Ecto neural progenitor cell (in vitro differentiated cells): ENCODE measurements at regions not wholly inside any gene's neighbourhood (a gene's known extent, or its start where the extent isn't known, plus 50 kb on each side); places are given as distances from the start of the nearest gene placed in this dataset.
"Not testable (repeated sequence)": the region's sequence is repeated elsewhere in the genome, so short reads cannot be mapped to it uniquely, and the experiment has no call there.

Experiments
- DNase-seq: peaks from one replicate; pipeline ENCODE4 v3.0.0-alpha.2; 2018; ENCODE audit warnings: low spot score

DNA sequence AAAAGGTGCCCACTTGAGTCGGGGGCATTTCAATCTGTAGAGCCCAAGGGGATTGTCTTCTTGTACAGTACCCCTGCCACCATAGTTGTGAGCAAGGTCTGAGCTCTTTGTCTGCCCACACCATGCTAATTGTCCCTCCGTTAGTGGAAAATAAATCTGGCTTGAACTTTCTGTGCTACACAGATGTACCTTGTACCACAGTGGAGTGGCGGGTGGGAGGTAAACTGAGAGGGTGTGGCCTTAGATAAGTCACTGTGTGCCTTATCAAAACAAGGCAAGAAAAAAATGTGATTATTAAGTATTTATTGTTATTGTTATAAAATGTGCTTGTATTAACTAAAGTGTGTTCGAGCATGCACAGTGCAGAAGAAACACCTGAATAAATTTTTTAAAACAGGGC is 242.9 kb upstream of the C2CD4B start:
- no peak for DNase-seq

DNA sequence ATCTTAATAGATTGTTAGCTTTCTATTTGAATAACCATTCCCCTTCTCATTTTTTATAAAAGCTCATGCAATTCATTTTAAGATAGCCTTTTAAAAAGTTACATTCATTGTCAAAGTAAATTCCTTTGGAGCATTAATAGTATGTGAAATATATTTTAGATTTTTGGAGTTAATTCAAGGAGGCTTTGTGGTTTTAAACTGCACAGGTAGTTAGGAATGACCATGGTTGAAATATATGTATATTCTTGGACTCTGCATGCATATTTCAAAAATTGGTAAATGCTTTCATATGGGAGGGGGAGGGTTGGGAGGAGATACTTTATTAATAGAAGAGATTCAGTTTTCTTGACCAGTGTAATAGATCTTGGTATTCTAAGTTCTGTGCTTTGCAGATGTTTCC is 244.4 kb upstream of the C2CD4B start:
- no peak for DNase-seq

DNA sequence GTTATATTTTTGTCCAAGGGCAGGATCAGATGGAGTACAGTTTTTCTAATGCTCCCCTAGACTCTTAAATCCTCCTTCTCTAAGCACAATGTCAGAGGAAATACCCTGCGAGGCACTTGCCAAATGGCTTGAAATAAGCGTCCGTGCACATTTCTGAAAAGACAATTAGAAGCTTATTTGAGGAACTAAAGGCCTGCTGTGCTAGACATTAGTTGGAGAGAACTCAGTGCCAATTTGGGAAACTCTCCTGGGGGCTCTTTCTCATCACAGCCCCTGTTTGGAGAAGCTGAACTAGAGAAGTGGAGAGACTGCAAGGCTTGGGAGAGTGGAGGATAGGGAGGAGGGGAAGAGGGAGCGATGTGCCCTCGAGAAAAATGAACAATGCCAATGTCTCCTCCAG is 247.6 kb upstream of the C2CD4B start:
- DNase-seq, result no peak

DNA sequence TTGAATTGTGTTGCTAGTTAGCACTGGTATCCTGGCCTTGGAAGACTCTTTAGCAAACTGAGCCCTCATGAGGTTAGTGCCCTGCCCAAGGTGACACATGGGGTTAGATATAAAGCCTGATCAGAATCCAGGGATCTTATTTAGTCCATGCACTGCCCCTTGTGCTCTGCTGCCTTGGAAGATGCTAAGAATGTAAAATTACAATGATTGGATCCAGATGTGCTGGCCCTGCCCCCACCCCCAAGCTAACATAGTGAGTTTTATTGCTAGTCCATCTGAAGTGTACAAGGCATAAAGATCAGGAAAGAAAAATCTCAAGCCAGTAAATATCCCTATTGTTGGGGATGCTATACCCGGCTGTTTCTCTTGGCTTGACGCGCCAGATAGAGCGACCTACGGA is 248.1 kb upstream of the C2CD4B start:
- DNase-seq, result no peak

DNA sequence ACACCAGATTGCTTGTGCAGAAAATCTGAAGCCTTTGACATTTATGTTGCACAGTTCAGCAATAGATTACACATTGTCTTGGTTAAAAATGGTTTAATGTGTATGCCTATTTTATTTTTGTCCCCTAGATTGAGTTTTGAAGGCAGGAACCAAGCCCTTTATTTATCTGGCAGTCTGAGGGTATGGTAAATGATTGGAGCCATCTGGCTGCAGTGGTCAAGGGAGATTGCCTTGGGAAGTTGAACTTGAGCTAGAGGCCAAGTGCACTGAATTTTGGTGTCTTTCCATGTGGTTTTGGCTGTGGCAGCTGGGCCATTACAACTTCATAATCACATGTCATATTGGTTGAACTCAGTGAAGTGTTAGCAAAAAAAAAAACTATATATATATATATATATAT is 248.7 kb upstream of the C2CD4B start:
- no peak for DNase-seq

DNA sequence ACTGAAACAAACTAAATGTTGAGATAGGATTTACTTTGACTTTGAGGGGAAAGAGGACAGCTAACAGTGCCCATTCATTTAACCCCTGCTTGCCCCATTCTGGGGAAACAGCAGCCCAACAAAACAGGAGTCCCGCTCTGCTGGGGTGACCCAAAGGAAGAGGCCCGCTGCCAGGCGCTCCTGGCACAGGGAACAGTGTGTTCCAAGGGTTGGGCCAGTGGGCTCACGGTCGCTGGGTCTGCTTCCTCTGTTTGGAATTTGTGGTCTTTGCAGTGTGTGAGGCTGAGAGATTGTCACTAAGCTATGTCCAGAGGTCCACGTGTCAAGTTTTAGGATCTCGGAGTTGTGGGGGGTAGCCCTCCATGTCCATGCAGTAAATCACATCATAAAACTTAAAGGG is 250.4 kb upstream of the C2CD4B start:
- no peak for DNase-seq

DNA sequence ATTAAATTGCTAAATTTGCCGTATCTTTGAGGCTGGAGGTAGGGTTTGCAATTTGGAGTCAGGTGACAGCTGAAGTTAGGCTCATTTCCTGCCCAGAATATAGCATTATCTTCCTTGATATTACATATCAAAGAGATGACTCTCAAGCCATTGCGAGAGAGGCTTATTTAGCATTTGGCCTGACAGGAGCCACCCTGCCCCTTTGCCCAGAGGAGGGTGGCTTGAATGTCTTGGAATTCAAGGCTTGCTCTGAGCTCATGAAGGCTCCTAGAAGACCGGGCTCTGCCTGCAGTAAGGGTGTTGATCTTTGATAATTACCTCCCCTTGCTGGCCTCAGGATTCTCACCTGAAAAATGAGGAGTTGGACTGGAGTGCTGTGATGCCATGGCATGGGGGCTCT is 251.4 kb upstream of the C2CD4B start:
- no peak for DNase-seq

DNA sequence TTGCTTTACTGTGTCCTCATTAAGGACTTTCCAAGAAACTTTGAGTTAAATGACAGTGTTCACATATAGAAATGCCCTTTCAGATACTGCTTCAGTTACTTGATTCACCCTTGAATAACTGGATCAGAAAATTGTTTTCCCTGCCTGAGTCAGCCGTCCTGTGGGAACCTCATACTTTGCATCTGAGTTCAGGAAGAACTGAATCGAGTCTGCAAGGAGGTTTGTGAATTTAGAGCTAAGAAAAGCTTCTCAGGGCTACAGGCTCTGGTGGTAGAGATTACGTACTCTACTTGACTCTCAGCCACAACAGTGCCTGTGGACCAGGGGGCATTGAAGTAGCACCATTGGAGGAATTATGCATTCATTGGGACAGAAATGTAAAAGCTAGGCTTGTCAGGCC is 252.4 kb upstream of the C2CD4B start:
- no peak for DNase-seq

DNA sequence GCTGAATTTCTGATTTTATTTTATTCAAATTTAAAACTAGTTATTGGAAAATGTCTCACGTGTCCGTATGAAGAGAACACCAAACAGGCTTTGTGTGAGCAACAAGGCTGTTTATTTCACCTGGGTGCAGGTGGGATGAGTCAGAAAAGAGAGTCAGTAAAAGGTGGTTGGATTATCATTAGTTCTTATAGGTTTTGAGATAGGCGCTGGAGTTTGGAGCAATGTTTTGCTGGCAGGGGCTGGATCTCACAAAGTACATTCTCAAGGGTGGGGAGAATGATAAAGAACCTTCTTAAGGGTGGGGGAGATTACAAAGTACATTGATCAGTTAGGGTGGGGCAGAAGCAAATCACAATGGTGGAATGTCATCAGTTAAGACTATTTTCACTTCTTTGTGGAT is 253.4 kb upstream of the C2CD4B start:
- DNase-seq, result not testable (repeated sequence)

DNA sequence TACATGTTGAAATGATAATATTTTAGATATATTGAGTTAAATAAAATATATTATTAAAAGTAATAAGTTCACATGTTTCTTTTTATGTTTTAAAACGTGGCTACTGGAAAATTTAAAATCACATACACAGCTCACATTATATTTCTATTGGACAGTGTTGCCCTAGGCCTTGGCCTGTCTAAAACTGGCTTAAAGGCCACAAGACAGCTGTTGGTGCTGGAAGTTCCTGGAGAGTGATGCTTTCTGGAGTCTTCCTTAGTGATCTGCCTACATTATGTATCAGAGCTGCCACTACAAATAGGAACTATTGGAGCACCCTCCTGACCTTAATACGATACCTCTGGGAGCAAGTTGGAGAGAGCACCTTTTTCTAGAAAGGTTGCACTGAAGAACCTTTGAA is 254.1 kb upstream of the C2CD4B start:
- DNase-seq, result no peak

DNA sequence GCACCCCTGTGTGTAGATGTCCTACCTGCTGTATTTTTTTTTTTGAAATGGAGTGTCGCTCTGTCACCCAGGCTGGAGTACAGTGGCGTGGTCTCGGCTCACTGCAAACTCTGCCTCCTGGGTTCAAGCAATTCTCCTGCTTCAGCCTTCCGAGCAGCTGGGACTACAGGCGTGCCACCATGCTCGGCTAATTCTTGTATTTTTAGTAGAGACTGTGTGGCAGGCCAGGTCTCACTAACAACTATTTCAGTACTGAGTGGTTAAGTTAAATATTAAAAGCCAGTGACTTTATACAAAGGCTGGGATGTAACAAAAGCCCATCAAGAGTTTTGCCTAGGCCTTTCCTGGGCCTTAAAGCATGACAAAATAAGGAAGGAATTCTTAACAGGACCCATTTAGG is 255.3 kb upstream of the C2CD4B start:
- DNase-seq, result not testable (repeated sequence)

DNA sequence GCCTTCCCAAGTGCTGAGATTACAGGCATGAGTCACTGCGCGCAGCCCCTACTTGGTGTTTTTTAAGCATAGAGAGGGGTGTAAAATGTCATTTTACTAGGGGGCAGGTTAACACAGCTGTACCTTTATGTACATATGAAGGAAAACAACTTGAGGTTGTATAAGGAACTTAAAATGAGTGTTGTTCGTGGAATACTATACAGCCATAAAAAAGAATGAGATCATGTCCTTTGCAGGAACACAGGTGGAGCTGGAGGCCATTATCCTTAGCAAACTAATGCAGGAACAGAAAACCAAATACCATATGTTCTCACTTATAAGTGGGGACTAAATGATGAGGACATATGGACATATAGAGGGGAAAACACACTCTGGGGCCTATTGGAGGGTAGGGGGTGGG is 256.2 kb upstream of the C2CD4B start:
- no peak for DNase-seq

DNA sequence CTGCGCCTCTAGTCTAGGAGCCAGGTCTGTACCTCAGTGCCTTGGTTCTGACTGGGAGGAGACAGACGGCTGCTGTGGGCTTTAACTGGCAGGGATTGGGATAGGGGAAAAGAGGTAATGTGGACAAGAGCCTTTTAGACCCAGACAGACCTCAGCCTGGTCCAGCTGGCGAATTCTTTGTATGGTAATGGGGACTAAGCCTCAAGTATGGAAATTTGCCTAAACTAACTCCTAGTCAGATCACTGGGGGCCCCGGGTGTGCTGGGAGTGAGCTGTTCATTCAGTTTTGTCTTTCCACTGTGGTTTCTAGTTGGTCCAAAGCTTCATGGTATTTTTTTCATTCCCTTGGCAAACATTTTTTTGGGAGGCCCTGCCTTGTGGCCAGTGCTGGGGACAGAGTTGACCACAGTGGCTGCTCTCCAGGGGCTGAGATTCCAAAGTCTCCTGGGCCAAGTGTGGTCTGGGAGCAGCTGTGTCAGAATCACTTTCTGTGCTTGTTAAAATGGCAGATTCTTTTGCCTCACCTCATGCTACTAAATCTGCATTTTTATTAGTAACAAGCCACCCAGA is 261.4 kb upstream of the C2CD4B start:
- DNase-seq, result no peak

DNA sequence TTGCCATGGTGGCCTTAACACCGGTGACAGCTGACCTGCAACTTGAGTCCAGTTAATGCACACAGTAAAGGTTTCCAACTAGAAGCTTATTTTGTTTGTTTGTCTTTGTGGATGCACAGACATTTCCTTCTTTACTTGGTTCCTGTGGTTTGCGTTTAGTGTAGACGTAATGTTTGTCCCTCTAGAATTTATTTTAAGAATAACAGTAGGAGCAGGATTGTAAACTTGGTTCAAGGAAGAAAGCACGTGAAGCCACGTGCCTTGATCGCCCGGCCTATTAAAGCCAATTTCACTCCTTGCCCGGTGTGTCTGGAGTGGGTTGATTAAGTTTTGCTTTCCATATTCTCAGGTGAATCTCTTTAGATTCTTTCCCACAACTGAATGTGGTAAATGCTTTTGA is 263.2 kb upstream of the C2CD4B start:
- no peak for DNase-seq

DNA sequence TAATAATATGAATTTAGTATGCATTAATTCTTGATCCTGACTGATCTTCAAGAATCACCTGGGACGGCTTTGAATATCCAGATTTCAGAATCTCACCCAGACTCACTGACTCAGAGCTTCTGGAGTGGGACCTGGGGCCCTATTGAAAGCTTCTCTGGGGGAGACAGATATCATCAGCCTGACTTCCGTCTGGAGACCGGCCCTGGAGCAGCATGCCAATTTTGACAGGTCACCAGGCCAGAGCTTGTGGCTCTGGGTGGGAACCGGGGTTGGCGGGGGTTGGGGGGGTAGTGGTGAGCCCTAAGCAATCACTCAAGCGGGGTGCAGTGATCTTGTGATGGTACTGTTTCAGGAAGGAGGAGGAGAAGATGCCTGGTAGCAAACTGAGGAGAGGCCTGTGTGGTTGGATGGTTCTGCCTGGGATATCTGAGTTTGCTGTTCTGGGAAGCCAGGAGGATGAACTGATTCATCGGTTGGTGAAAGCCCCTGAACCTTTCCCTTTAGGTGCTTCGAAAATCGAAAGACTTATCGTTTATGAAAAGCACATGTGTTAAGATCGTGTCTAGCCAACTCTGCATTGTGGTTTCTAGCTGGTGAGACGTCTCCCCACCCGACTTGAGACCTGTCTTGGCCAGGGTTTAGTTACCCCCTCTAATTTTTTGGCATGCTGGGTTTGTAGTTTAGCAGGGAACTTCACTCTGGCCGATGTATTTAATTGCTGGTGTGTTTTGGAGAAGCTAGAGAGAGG is 263.9 kb upstream of the C2CD4B start:
- no peak for DNase-seq

DNA sequence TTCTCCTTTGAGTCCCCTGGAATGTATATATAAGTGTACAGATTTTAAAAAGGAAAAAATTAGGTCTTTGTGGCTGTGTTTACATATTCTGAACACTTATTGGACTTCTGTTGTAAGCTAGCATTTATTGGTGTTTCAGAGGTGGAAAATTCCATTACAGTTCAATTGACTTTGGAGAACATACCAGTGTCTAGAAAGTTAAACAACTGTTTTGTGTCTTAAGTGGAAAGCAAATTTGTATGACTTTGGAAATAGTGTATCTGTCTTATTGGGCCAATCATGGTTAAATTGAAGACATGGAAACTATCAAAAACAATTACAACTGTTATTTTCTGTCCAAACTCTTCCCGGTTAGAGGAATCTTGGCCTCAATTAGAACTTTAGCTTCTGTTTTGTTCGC is 265.0 kb upstream of the C2CD4B start:
- DNase-seq, result no peak

DNA sequence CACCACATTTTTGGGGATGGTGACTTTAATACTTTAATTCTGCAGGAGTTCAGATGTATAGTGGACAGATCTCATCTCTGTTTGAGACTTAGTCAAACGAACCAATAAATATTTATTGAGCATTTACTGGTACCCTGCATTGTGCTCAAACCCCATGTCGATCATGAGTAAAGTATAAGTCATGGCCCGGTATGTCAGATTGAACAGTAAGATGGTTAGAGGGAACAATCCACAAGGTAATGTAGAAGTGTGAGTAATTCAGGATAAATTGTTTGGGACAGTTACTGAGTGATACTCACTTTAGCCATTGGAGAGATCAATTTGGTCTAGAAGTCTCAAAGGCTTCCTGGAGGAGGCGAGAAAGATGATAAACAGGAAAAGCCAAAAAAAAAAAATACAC is 265.5 kb upstream of the C2CD4B start:
- no peak for DNase-seq

DNA sequence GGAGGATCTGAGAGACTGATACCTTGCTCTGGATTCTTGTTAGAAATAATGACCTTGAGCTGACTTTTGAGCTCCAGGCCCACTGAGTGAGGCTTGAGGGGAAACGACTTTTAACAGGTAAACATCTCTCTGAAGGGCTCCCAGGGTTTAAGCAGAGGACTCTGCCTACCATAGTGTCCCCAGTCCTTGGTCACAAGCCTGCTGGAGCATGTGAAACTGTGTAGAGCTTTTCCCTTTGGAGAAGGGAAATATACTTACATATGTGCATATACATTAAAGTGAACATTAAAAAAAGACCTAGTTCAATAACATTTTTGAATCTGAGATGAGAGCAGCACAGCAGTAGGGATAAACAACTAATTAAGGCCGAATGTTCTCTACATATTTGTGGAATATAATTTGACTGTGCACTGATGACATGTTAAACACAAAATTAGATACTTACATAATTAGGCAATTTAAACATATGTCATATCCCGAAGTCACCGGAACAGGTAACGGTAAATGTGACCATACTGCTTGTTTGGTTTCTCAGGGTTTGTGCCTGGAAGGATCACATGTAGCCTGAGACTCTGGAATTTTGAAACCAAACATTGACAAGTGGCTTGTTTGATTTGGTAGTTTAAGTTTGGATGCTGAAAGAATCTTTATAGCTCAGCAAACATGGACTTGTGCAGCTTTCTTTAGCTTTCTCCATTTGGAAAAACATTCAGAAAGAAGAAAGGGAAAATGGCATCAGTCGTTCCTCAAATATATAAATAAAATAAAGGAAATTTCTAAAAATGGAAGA is 266.1 kb upstream of the C2CD4B start:
- no peak for DNase-seq

DNA sequence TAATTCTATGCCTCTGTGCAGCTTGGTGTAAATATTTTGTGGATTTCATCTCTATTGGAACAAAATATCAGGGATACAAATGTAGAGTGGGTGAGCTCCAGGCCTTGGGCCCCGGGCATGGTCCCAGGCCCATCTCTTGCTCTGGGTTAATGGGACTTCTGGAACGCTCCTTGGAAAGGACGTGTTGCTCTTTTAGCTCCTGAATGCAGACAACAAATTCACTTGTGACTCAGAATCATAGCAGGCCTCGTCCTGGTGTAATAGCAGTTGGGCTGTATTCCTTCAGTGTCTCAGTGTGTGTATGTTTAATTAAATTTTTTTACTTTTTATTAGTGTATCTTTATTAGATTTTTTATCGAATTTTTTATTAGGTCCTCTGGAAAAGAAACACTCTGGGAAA is 266.7 kb upstream of the C2CD4B start:
- DNase-seq, result no peak

DNA sequence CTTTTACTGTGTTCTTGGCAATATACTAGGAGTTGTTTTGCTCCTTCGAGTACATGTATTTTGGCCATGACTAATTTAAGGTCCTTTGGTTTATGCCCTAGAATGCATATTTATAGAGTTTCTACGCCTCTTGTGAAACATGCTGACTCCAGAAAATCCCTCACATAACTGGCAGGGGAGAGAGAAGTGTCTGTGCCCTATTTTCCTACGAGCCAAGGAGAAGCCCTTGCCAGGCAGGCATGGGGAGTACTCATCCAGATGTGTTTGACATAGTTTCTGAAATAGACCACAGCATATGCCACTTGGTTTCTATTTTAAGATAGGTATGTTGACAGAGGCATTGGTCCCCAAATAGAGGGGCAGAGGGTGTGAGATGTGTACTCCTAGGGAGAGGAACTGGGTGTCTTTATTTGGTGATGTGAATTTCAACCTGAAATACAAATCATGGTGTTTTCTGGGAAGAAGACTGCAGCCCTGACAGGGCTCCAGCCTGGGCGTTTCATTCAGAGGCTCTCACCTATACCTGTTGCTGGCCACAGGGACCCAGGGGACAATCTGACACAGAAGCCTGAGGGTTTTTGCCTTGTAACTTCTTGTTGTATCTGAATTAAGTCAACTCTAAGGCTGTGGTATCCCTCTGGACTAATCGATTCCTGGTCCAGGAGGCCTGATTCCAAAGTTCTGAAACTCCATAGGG is 267.8 kb upstream of the C2CD4B start:
- DNase-seq, result no peak

DNA sequence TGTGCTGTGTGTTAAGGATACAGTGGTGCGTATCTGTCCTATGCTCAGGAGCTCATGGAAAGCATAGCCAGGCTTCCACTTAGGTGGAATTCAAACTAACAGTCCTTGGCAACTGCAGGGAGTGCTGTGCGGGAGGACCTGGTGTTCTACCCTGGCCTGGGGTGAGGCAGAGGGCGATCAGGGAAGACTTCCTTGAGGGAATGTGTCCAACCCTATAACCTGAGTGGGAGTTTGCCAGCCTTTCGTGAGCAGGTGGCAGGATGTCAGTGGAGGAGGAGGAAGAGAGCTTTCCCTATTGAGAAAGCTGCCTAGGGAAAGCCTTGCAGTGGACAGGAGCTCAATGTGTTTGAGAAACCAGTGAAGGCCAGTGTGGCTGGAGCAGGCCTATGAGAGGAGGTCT is 271.1 kb upstream of the C2CD4B start:
- no peak for DNase-seq

DNA sequence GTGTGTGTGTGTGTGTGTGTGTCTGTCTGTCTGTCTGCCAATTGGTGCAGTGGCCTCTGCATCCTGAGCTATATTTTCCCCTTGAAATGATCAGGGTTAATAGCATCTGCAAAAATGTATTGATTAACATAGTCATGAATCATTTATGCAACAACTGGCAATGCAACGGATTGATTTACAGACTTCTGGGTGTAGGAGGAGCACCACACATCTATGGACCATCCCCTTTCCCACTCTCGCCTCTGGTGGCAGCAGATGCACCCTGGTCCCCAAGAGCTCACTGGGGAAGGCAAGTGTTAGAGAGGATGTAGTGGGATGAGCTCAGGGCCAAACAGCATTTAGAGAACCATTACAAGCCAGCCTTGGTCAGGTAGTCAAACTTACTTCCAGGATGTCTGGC is 272.7 kb upstream of the C2CD4B start:
- no peak for DNase-seq

DNA sequence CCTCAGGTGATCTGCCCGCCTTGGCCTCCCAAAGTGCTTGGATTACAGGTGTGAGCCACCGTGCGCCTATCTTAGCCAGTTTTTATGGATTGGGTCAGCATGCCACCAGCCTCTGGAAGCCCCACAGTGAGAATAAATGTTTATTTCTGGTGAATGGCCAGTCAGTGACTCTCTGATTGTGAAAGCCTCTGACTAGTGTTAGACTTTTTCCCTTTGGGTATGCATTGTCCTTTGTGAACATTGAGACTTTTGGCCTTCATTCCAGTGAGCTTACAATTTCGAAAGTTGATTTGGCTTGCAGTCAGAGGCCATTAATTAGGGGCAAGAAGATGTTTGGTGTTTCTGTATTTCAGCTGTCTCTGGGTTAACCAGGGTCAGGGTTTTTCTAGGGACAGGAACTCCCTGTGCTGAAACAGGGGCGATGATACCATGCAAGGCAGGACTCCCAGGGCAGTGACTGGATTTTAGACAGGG is 274.5 kb upstream of the C2CD4B start:
- DNase-seq, result no peak
